NB4 (cell line): ENCODE measurements at regions not wholly inside any gene's neighbourhood (a gene's known extent, or its start where the extent isn't known, plus 50 kb on each side); places are given as distances from the start of the nearest gene placed in this dataset.

Source experiments
- MYC ChIP-seq: IDR thresholded peaks from 2 replicates; pipeline ENCODE4 v1.6.1; 2011; ENCODE audit warnings: low read depth, low read length
- POLR2A ChIP-seq: IDR thresholded peaks from 2 replicates; pipeline ENCODE4 v1.6.1; 2011; ENCODE audit warnings: mild to moderate bottlenecking; ENCODE audit not compliant: insufficient read length; ENCODE audit errors: extremely low read depth
- TF ChIP-seq, protein P1 (sequence below): IDR thresholded peaks from 2 replicates; pipeline ENCODE4 v1.6.1; 2011; ENCODE audit warnings: low read depth, low read length
- TF ChIP-seq, protein P2 (sequence below): IDR thresholded peaks from one replicate; pipeline ENCODE4 v1.5.1; 2012; ENCODE audit warnings: low read depth, low read length

DNA sequence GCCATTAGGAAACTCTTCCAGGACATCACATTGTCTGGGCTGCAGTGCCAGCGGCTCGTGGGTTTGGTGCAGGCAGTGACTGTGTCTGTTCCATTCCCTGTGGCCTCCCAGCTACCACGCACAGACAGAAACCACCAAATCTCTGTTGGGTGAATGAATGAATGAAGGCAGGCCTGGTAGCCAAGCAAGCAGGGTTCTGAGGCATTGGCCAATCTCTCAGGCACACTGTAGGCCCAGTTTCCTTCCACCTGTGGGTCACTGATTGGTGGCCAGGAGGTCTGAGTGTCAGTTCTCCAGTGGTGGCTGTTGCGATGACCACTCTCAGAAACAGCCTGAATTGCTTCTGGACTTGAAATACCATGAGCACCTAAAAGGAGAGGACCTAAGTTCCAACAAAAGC lies 59.4 kb upstream of the CTBP2 start:
- TF ChIP-seq, protein P1, sequence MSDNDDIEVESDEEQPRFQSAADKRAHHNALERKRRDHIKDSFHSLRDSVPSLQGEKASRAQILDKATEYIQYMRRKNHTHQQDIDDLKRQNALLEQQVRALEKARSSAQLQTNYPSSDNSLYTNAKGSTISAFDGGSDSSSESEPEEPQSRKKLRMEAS: no peak
- TF ChIP-seq, protein P2, sequence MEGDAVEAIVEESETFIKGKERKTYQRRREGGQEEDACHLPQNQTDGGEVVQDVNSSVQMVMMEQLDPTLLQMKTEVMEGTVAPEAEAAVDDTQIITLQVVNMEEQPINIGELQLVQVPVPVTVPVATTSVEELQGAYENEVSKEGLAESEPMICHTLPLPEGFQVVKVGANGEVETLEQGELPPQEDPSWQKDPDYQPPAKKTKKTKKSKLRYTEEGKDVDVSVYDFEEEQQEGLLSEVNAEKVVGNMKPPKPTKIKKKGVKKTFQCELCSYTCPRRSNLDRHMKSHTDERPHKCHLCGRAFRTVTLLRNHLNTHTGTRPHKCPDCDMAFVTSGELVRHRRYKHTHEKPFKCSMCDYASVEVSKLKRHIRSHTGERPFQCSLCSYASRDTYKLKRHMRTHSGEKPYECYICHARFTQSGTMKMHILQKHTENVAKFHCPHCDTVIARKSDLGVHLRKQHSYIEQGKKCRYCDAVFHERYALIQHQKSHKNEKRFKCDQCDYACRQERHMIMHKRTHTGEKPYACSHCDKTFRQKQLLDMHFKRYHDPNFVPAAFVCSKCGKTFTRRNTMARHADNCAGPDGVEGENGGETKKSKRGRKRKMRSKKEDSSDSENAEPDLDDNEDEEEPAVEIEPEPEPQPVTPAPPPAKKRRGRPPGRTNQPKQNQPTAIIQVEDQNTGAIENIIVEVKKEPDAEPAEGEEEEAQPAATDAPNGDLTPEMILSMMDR: no peak
- TF ChIP-seq POLR2A: no peak
- no peak for TF ChIP-seq MYC
